NOMO-1 treated with DMSO at 0.1 percent for 48 hours (cell line): ENCODE measurements at regions not wholly inside any gene's neighbourhood (a gene's known extent, or its start where the extent isn't known, plus 50 kb on each side); places are given as distances from the start of the nearest gene placed in this dataset.
A peak's percentile ranks its signal among the peaks of the same experiment; 100 is the strongest.

Source experiments
- DNase-seq: peaks from one replicate; lab custom pipeline; 2025; ENCODE audit not compliant: unreplicated experiment; lab: John Stamatoyannopoulos, UW

DNA sequence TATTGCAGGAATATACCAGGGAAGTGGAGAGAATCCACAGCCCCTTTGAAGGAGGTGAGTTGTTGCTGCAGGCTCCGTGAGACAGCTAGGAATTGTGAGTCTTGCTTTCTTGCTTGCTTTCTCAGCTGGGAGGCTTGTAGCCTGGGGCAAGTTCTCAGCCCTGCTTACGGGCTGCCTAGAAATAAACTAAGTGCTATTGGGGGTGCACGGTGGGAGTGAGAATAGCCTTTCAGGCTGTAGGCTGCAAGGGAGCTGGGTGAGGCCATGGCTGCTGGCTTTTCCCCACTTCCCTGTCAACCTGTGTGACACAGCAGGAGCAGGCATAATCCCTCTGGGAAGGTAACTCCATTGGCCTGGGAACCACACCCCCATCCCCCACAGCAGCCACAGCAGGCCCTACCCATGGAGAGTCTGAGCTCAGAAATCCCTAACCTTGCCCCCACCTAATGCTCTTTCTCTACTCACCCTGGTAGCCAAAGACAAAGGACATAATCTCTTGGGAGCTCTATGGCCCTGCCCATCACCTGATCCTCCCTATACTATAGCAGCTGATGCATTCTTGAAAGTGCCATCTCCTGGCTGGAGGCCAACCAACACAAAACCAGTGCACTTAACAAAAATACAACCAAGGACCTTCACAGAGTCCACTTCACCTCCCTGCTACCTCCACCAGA lies 113.0 kb downstream of the MMRN1 start:
- no peak for DNase-seq

DNA sequence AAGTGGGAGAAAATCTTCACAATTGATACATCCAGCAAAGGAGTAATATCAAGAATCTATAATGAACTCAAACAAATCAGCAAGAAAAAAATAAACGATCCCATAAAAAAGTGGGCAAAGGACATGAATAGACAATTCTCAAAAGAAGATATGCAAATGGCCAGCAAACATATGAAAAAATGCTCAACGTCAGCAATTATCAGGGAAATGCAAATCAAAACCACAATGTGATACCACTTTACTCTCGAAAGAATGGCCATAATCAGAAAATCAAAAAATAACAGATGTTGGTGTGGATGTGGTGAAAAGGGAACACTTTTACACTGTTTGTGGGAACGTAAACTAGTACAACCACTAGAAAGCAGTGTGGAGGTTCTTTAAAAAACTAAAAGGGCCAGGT lies 114.3 kb upstream of the CCSER1 start:
- DNase-seq = no peak

DNA sequence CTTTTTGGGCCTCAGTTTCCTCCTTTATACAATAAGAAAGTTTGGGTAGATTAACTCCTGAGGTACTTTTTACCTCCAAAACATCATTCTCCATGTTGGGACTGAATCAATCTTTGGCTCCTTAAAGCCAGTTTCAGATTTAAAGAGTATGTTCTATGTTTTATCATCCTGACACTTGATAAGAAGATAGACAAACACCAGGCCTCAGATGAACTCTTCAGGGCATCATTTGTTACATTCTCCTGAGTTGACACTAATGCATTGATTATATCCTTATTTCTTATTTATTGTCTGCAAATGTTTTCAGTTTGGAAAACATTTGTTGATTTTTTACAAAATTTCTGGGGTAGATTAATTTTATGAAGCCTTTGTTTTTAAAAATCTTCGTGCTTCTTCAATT lies 102.7 kb upstream of the CCSER1 start:
- no peak for DNase-seq

DNA sequence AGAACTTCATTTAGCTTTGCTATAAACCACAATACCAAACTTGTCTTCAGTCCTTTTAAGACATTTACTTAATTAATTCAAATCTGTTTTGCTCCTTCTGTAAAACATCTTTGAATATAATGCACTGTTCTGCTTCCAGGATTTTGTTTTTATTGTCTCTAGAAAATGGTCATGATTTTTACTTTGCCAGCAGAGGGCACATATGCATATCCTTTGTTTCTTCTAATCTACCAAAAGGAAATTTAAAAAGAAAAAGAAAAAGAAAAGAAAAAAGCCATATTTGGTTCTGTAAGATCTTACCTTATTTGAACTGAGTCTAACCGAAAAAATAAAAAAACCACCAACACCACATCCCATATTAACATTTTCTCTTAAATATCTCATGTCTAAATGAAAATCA lies 101.9 kb upstream of the CCSER1 start:
- DNase-seq = no peak

DNA sequence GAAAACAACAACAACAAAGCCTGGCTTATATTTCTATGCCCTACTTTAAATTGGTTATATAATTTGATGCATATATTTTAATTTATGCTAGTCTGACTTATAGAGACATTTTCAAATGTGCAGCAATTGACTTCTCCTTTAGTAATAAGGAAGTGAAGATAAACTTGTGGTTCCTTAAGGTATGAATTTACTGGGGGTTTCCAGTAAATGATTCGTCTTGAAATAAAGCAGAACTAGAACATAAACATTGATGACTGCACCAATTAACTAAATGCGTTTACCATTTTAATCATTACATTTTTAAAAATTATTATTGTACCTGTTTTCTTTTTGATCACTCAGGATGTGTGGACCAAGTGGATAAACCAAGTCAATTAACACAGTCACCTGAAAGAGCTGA lies 99.6 kb upstream of the CCSER1 start:
- peak; percentile 38 for DNase-seq

DNA sequence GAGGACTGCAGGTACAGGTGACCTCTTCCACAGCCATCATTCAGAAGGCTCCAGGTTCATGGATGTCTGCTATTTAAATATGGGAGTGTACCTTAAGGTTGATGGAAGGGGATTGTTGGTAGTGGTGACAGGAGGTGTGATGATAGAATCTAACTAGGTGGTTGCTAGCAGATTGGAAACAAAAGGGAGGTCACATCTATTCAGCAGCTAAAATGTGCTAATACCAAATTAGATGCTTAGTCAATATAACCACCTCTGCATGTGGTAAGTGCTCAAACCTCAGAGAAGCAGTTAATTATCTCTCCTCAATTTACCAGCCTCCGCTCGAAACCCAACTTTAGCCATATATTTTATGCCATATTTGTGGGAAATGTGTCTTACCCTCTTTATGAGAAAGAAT lies 98.7 kb upstream of the CCSER1 start:
- no peak for DNase-seq

DNA sequence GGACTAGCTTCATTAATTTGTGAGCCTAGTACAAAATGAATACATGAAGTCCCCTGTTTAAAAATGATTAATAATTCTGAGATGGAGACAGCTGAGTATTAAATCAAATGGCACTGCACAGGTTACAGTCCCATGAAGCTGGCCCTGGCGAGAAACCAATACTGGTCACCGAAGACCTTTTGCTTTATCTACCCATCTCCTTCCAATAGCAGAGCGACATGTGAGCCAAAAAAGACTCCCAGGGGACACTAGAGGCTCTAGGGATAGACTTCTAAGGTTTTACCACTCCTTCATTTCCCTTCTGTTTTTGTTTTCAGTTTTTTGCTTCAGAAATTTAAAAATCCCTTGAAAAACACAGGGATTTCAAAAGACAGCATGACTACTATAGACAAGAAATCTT lies 97.0 kb upstream of the CCSER1 start:
- DNase-seq = no peak

DNA sequence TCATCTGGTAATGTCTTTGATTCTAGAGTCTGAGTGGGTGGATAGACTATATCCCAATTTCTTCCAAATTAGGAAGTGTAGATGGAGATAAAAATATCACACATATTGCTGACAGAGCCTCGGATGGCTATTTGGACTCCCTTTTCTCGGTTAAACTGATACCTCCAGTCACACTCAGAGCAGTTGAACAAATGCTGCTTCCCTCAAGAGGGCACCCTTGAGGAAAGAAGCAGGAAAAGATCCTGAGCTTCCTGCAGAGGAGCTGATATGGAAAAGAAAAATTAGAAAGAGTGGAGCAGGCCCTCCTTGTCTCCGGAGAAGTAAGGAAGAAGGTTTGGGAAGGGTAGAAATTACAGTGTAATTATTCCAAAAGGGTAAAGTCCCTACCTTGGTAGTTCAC lies 96.2 kb upstream of the CCSER1 start:
- no peak for DNase-seq

DNA sequence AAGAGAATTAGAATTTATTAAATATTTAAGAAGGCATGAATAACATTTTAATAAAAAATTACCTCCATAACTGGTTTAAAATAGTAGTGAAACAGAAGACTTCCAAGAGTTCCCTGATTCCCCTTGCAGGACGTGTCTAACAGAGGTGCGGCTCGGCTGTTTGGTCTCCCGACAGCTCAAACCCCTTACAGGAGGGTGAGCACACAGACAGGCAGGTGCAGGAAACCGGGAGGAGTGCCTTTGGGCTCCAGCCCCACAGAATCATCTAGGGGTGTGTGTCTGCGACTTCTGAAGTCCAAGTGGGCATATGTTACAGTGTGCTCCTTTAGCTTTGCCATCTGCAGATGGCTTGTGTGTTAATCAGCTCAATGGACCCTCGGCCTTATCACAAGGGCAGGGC lies 88.1 kb upstream of the CCSER1 start:
- no peak for DNase-seq

DNA sequence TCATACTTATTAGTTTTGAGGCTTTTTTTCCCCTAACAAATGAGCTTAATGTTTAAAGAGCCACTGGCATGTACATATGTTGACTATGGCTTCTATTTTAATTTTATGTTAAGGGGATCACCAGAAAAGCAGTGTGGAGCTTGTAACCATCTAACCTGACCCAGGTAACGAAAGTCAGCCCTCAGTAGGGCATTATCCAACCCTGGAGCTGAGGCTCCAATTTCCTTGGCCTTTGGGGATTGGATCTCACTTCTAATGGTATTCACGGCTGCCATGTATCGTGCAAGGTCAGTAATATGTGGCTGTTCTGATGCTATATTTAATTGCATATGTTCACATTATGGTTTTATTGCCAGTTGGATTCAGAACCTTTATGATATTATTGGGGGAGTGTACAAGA lies 75.2 kb upstream of the CCSER1 start:
- DNase-seq = no peak

DNA sequence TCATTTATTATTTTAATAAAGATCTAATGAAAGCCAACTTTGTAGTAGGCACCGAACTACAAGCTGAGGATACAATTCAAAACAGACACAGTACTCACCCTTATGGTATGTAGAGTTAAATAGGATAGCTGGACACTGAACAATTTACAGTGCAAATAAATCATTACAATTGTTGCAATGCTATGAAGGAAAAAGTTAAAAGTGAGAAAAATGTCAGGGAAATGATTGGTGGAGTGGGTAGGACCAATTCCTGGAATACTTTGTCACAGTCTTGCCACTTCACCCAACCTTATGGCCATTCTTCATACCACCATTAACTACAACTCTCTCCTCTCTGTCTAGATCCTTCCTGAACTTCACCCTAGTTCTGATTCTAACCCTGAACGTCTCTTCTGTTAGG lies 70.1 kb upstream of the CCSER1 start:
- no peak for DNase-seq

DNA sequence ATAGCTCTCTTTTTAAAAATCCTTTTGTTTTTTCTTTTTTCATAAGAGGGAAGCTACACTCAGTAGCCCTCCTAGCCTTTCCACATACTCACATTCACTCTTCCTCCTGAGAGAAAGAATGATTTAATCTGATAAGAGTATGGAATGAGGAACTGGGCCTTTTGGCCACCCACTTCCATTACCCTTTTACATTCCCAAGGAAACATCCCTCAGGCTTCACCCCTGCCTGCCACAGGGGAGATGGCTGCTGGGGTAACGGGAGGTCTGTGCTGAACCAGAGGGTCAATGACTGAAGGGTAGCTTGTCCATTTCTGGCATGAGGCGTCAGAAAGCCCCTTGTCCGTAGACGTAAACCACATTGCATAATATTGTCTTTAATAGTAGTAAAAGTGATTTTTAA lies 67.2 kb upstream of the CCSER1 start:
- DNase-seq = no peak

DNA sequence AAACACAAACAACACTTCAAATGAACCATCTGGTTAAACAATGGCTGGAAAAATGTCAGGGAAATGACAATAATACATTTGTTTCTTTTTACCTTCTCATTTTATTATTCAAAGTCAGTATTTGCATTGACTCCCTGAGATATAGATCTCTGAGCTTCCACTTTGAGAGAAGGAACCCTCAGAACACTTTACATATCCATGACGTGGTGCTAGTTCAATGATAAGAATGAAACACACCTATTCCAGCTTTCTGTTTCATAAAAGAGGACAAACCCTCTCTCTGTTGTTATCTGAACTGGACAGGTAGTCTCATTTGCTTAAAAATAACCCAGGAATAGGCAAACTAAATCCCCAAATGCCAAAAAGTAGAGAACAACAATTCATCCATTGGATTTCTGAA lies 65.3 kb upstream of the CCSER1 start:
- no peak for DNase-seq

DNA sequence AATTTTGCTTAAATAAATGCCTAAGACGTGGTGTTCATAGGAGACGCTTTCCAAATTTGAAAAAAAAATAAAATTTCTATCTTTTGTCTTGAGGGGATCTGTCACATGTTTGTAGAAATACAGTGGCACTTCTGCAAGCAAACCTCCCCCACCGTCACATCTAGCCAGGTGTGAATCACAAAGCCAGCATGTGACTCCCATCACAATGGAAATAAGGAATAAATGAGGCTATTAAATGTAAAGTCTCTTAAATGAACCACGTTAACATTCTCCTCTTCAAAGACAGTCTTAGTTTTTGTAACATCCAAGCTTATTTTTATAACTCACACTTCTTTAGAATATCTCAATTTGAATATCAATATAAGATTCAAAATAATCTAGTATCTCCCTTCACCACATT lies 63.0 kb upstream of the CCSER1 start:
- DNase-seq = no peak

DNA sequence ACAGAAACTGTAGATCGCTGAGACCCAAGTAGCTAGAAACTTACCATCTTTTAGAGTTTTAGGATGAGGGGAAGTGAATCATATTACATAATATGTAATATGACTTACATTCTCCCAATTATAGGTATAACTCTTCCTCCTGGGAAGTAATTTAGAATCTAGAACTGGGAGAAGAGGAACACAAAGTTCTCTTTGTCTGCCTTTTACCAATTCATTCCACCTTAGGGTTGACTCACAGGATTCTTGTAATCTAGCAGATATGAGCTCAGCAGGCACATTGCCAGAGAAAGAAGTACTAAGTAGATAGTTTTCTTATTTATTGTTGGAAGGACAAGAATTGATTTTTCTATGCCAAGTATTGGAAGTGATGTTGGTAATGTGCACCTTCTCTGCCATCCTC lies 58.0 kb upstream of the CCSER1 start:
- DNase-seq = no peak

DNA sequence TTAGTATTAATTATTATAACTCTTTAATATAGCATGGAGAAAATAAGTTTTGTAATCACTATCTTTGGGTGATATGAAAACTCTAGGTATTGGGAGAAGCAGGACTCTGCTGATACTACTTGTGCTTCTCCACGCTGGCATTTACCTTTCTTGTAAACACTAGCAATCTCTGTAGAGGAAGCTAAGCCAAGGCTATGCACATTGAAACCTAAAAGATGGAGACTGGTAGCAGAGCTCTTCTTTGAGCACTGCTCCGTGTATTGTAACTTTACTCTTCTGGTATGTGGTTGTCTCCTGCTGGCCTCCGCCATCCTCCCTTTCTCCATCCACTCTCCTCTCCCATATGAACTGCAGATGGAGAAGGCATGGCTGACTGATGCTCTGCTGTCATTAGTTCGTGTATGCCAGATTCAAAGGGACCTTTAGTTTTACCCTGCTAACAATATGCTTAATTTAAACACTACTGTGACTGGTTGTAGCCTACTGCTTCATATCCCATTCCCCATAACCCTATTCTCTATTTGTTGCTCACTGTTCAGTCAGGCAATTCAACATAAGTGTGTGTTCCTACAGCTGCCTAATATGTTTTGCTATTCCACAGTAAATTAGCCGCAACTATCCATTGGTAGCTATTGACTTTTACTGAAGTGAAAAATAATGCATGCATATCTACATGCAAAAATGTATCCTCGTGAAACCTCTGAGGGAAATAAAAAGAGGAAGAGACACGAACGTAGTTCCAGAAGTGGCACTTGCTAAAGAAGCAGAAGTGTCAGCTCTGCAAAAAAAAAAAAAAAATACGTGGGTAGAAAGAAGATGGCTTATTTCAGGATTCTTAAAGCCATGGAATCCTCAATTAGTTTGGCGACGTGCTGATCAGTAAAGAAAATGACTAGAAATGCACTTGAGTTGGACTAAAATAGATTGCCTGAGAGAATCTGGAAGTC lies 55.6 kb upstream of the CCSER1 start:
- DNase-seq = peak; percentile 49

DNA sequence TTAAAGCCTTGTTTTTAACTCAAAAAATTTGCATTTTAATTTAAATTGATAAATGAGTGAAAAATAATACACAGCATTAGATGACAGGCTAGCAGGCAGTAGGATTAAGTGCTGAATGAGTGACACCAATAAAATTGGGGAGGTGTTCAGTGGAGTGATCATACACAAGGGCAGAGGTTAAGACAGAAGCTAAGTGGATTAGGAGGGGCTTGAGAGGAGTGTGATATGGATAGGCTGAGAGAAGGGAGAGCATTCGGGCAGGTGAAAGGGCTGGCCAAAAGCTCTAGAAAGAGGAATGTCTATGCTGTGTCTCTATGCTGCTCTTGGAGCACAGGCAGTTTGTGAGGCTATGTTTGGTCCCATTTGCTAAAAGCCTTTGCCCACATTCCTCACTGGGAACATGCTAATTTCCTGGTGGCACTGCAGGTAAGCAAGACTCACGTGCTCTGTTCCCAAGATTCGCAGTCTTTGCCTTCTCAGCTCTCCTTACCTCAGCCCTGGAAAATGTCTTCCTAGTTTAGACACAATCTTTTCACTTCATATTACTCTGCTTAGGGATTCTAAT lies 52.8 kb upstream of the CCSER1 start:
- no peak for DNase-seq
